Upper lobe of left lung (tissue), 6 donors: ENCODE measurements at regions not wholly inside any gene's neighbourhood (a gene's known extent, or its start where the extent isn't known, plus 50 kb on each side); places are given as distances from the start of the nearest gene placed in this dataset.

Experiments used
- ATAC-seq, 2 donors: fragments of 200-7000 bp; cut with Tn5 transposase; one replicate each; pipeline ENCODE4 v1.9.1; 2022; ENCODE audit warnings: mild to moderate bottlenecking in 2 of 2, moderate library complexity in 2 of 2; ENCODE audit not compliant: low FRiP score in 2 of 2
- DNase-seq, 2 donors: peaks; one replicate each; pipeline ENCODE4 v3.0.0-alpha.2; 2019 to 2020
- H3K27ac ChIP-seq, 4 donors: fragments of 200-600 bp; sonication (generic); one replicate each; pipeline ENCODE4 v1.5.1; 2016 to 2019
- H3K27me3 ChIP-seq, 4 donors: fragments of 200-600 bp; sonication (generic); one replicate each; pipeline ENCODE4 v1.5.1; 2017 to 2019
- H3K36me3 ChIP-seq, 4 donors: fragments of 200-600 bp; sonication (generic); one replicate each; pipeline ENCODE4 v1.5.1; 2016 to 2019
- H3K4me1 ChIP-seq, 4 donors: fragments of 200-600 bp; sonication (generic); one replicate each; pipeline ENCODE4 v1.5.1; 2018 to 2019
- H3K4me3 ChIP-seq, 4 donors: fragments of 200-600 bp; sonication (generic); one replicate each; pipeline ENCODE4 v1.5.1; 2017 to 2019; ENCODE audit warnings: mild to moderate bottlenecking in 2 of 4, moderate library complexity in 1 of 4
- H3K9me3 ChIP-seq, 4 donors: fragments of 200-600 bp; sonication (generic); one replicate each; pipeline ENCODE4 v1.5.1; 2018 to 2019
- CTCF ChIP-seq, 6 experiments: fragments of 450-650 bp in 4 of 6; fragments of 200-600 bp in 2 of 6; sonication (generic) in 2 of 6; IDR thresholded peaks; one replicate each; pipeline ENCODE4 v1.5.1; 2016 to 2019; ENCODE audit warnings: antibody characterized with exemption in 6 of 6
- EP300 ChIP-seq, 4 donors: sonication (generic); formaldehyde crosslinking; IDR thresholded peaks; one replicate each; pipeline ENCODE4 v1.5.1; 2017; ENCODE audit warnings: antibody characterized with exemption in 4 of 4, control low read depth in 2 of 4
- POLR2A ChIP-seq, 4 donors: fragments of 450-650 bp; IDR thresholded peaks; one replicate each; pipeline ENCODE4 v1.5.1; 2016 to 2017; ENCODE audit warnings: antibody characterized with exemption in 4 of 4, mild to moderate bottlenecking in 2 of 4
- POLR2AphosphoS5 ChIP-seq, 2 donors: sonication (generic); formaldehyde crosslinking; IDR thresholded peaks; one replicate each; pipeline ENCODE4 v1.5.1; 2017; ENCODE audit warnings: antibody characterized with exemption in 2 of 2
- WGBS, 2 donors: methylation state at CpG; one replicate each; pipeline ENCODE4 v1.1.5; 2017 to 2018; 5-methylcytosine and 5-hydroxymethylcytosine counted together
- donor health status: DM: no; HTN: no; CAD: no; lungs with moderate emphysema.
- donor health status: DM: no; HTN: yes; CAD: no; lungs with severe emphysema.

DNA sequence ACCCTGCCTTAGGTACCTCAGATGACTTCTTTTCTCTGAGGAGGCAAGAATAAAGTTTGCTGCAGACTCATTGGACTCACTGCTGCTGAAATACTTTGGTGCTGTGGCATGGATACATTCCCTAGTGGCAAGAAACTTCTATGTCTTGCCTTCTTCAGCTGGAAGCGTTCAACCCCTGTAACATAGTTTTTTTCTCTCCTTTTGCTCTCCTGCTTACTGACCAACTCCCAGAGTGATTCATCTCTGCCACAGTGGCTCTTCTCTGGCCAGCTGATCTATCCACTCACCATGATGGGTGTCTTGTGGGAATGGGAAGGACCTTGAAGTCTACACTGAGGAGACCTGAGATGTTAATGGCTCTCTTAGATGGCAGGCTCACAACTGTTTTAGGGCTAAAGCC lies 309.3 kb upstream of the LRRTM4 start:
- Histone ChIP-seq H3K4me3 (no peak overlapping the region), H3K4me1 (no peaks in the 10 kb centered on the region), H3K36me3 (no peaks in the 10 kb centered on the region), H3K9me3 (peaks cover 0 to 12% (median 6%) of the 10 kb centered on the region in 4 donors), H3K27ac (no peak overlapping the region), H3K27me3 (no peaks in the 10 kb centered on the region)
- WGBS, 2 donors = 64 to 65% methylated on average over 1 of the region's 1 CpG
- no peak for DNase-seq
- no peak for TF ChIP-seq POLR2A (IDR thresholded peaks at IDR 0.05)
- no peak for TF ChIP-seq CTCF (IDR thresholded peaks at IDR 0.05)
- TF ChIP-seq EP300 (IDR thresholded peaks at IDR 0.05) = no peak
- no peak for TF ChIP-seq POLR2AphosphoS5 (IDR thresholded peaks at IDR 0.05)
- ATAC-seq = no peak

DNA sequence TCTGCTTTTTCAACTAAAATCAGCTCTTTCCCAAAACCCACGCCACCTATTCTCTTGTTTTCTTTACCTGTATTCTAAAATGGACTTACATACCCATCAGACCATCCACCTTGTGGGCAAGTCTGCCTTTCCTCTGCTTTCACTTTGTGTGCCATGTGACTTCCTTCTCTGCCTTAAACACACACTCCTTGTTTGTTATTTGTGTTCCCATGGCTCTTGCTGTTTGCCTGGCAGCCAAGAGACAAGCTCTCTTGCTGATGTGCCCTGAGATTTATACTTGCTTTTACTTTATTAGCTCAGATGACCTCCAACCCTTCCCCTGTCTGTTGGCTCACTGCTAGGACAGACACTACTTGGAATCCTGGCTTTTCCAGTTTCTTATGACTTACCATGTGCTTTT lies 309.7 kb upstream of the LRRTM4 start:
- ATAC-seq = no peak
- 79 to 87% methylated on average over 1 of the region's 1 CpG for WGBS, 2 donors
- Histone ChIP-seq H3K36me3 (no peaks in the 10 kb centered on the region), H3K27me3 (no peaks in the 10 kb centered on the region), H3K27ac (no peak overlapping the region), H3K4me1 (no peaks in the 10 kb centered on the region), H3K9me3 (peaks cover 0 to 12% (median 6%) of the 10 kb centered on the region in 4 donors), H3K4me3 (no peak overlapping the region)
- no peak for DNase-seq
- TF ChIP-seq POLR2AphosphoS5 (IDR thresholded peaks at IDR 0.05) = no peak
- no peak for TF ChIP-seq EP300 (IDR thresholded peaks at IDR 0.05)
- TF ChIP-seq POLR2A (IDR thresholded peaks at IDR 0.05) = no peak
- no peak for TF ChIP-seq CTCF (IDR thresholded peaks at IDR 0.05)

DNA sequence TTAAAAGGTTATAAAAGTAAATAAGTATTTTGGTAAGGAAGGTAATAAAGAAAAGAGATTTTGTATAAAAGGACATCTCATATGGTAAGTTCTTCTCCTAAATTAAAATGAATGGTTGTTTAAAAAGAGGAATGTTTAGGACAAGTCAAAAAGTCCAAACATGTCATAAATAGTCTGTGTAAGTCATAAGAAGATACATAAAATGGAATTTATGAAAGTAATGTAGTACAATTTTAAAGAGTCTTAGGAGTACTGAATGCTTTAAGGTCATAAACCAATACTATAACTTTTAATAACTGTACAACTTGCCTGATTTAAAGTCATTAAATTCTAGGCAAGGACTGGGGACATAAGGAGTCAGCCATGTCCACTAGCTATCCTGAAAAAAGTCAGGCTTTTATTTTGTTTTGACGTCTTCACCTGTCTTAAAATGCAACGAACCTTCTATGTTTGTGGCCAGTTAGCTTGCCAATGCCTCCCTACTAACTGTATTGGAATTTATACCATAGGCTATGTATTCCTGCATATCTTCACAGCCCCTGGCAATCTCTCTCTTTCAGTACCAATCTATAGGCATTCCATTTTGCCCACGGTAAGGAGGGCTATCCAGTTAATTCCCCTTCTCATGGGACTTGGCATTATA lies 312.3 kb upstream of the LRRTM4 start:
- ATAC-seq (no peak), DNase-seq (no peak)
- WGBS, 2 donors = 77 to 83% methylated on average over 3 of the region's 3 CpGs
- H3K9me3 ChIP-seq = peaks cover 0 to 12% (median 6%) of the 10 kb centered on the region in 4 donors
- H3K36me3 ChIP-seq = no peaks in the 10 kb centered on the region
- no peak overlapping the region for H3K27ac ChIP-seq
- TF ChIP-seq EP300 (IDR thresholded peaks at IDR 0.05) (no peak), POLR2AphosphoS5 (IDR thresholded peaks at IDR 0.05) (no peak), POLR2A (IDR thresholded peaks at IDR 0.05) (no peak), CTCF (IDR thresholded peaks at IDR 0.05) (no peak)
- no peaks in the 10 kb centered on the region for H3K4me1 ChIP-seq
- H3K4me3 ChIP-seq = no peak overlapping the region
- no peaks in the 10 kb centered on the region for H3K27me3 ChIP-seq

- Histone ChIP-seq H3K4me1 (no peaks in the 10 kb centered on the region), H3K27me3 (no peaks in the 10 kb centered on the region), H3K27ac (no peak overlapping the region), H3K9me3 (peaks cover 0 to 12% (median 3%) of the 10 kb centered on the region in 4 donors), H3K4me3 (no peak overlapping the region), H3K36me3 (no peaks in the 10 kb centered on the region)
- no peak for ATAC-seq
- no peak for TF ChIP-seq CTCF (IDR thresholded peaks at IDR 0.05)
- no peak for TF ChIP-seq POLR2A (IDR thresholded peaks at IDR 0.05)
- no peak for TF ChIP-seq EP300 (IDR thresholded peaks at IDR 0.05)
- TF ChIP-seq POLR2AphosphoS5 (IDR thresholded peaks at IDR 0.05) = no peak
- DNase-seq = no peak
Observed at GRCh38 chr2:77838441-77838840, 316.3 kb upstream of the LRRTM4 start.

GRCh38 chr2:77839102-77839501 lies 316.9 kb upstream of the LRRTM4 start:
- Histone ChIP-seq H3K36me3 (no peaks in the 10 kb centered on the region), H3K27me3 (no peaks in the 10 kb centered on the region), H3K27ac (no peak overlapping the region), H3K9me3 (peaks cover 0 to 11% (median 0%) of the 10 kb centered on the region in 4 donors), H3K4me3 (no peak overlapping the region), H3K4me1 (no peaks in the 10 kb centered on the region)
- ATAC-seq (no peak), DNase-seq (no peak)
- TF ChIP-seq POLR2A (IDR thresholded peaks at IDR 0.05) (no peak), EP300 (IDR thresholded peaks at IDR 0.05) (no peak), POLR2AphosphoS5 (IDR thresholded peaks at IDR 0.05) (no peak), CTCF (IDR thresholded peaks at IDR 0.05) (no peak)
